Heart right ventricle (tissue), 16 donors: ENCODE measurements at regions not wholly inside any gene's neighbourhood (a gene's known extent, or its start where the extent isn't known, plus 50 kb on each side); places are given as distances from the start of the nearest gene placed in this dataset.
"Not testable (repeated sequence)": the region's sequence is repeated elsewhere in the genome, so short reads cannot be mapped to it uniquely, and the experiment has no call there.

Experiments
- ATAC-seq, 8 donors: fragments of 200-7000 bp; cut with Tn5 transposase; one replicate each; pipeline ENCODE4 v1.9.1; 2020; ENCODE audit warnings: mild to moderate bottlenecking in 8 of 8, moderate library complexity in 8 of 8, moderate number of reproducible peaks in 1 of 8
- DNase-seq, 2 donors: peaks; one replicate each; pipeline ENCODE4 v3.0.0-alpha.2; 2020
- H3K27ac ChIP-seq, 10 donors: fragments of 200-600 bp; sonication (generic) in 2 of 10; one replicate each; pipeline versions ENCODE4 v1.5.0 to v1.8.0; 2020 to 2022; ENCODE audit warnings: mild to moderate bottlenecking in 3 of 10
- H3K27me3 ChIP-seq, 7 donors: fragments of 200-600 bp; one replicate each; pipeline ENCODE4 v1.8.0; 2021 to 2022; ENCODE audit warnings: mild to moderate bottlenecking in 2 of 7
- H3K36me3 ChIP-seq, 9 donors: fragments of 200-600 bp; sonication (generic) in 1 of 9; one replicate each; pipeline versions ENCODE4 v1.5.0 to v1.8.0; 2020 to 2022; ENCODE audit warnings: mild to moderate bottlenecking in 2 of 9
- H3K4me1 ChIP-seq, 9 donors: fragments of 200-600 bp; sonication (generic) in 1 of 9; one replicate each; pipeline versions ENCODE4 v1.5.0 to v1.8.0; 2020 to 2022; ENCODE audit warnings: mild to moderate bottlenecking in 4 of 9
- H3K4me3 ChIP-seq, 10 donors: fragments of 200-600 bp; sonication (generic) in 2 of 10; one replicate each; pipeline versions ENCODE4 v1.5.0 to v1.8.0; 2020 to 2022; ENCODE audit warnings: mild to moderate bottlenecking in 7 of 10, moderate library complexity in 2 of 10
- H3K9me3 ChIP-seq, 11 donors: fragments of 200-600 bp in 10 of 11; sonication (generic) in 2 of 11; one replicate each; pipeline versions ENCODE4 v1.5.0 to v1.8.0; 2013 to 2022; ENCODE audit warnings: mild to moderate bottlenecking in 2 of 11, control low read depth in 1 of 11, moderate library complexity in 1 of 11
- CTCF ChIP-seq, 9 donors: fragments of 200-600 bp; sonication (generic) in 2 of 9; IDR thresholded peaks; one replicate each; pipeline versions ENCODE4 v1.5.0 to v1.8.0; 2021 to 2022; ENCODE audit warnings: antibody characterized with exemption in 9 of 9, mild to moderate bottlenecking in 5 of 9, moderate library complexity in 1 of 9
- WGBS, 2 donors: extraction: QIAGEN DNeasy Blood & Tissue Kit; methylation state at CpG; one replicate each; pipeline ENCODE4 v1.1.7; 2013; ENCODE audit warnings: inconsistent platforms in 1 of 2; 5-methylcytosine and 5-hydroxymethylcytosine counted together
- intact Hi-C, 10 donors: fragments of 100-400 bp; cut with DNase I; formaldehyde crosslinking; loops; one replicate each; pipeline versions ENCODE4 v1.11.1 to v1.14.2; 2022
- donor health status: Arrhythmogenic right ventricular cardiomyopathy.
- donor health status: ischemic (EF 13 %, LVEDD 7.1; RV severe dilation, severe dysfunction).
- donor health status: healthy with polysubstance abuse.
- donor health status: DM: no; HTN: yes; CAD: no.
- donor health status: DM: no; HTN: no; CAD: no.
- donor health status: ischemic (EF 25% LVEDD 6.9; RV normal size, moderate dysfunction).
- donor health status: ischemic (EF 25% LVEDD 5.7; RV mildly dilated, moderate dysfunction).
- donor health status: healthy.
- donor health status: DM: yes; HTN: yes; CAD: no.
- donor health status: Ischemic cardiomyopathy.
- donor health status: ischemic (EF 35%, LVEDD 5.7; RV mildly dilated, moderate dysfunction).
- donor health status: nonischemic (EF 11% LVEDD 7.7; RV severe dilation, severe dysfunction).
- donor health status: DM: yes; HTN: yes; CAD: no.
- donor health status: PGD.
- donor health status: ischemic (EF 29% LVEDD 5.4; RV normal size, mild dysfunction).
- donor health status: nonischemic (EF 23%, LVEDD 6.1; RV moderate dilation, normal function).

DNA sequence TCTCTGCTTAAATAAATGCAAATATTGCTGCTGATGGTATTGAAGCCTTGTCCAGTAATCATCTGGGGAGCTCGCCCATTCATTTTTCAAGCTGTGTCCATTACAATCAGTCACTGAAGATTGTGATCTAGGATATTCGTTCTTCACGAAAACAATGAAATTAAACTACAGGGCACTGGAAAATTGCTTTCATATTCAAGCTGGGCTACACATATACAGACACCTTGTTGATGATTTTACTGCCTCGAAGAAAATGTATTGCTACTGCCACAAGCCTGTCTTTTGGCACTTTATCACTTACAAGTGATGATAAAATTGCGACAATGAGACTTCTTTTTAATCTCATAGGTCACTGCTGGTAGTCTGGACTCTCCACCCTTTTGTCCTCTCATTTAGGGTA, 100.0 kb upstream of the MINDY3 start:
- 37 to 44% methylated on average over 5 of the region's 5 CpGs for WGBS, 2 donors
- no peak for TF ChIP-seq CTCF (IDR thresholded peaks at IDR 0.05)
- DNase-seq (no peak), ATAC-seq (no peak)
- H3K36me3 ChIP-seq: no peaks in the 10 kb centered on the region
- no peak overlapping the region for H3K27ac ChIP-seq
- peaks cover 0 to 15% (median 0%) of the 10 kb centered on the region in 7 donors for H3K27me3 ChIP-seq
- peaks cover 0 to 10% (median 0%) of the 10 kb centered on the region in 11 donors for H3K9me3 ChIP-seq
- no peaks in the 10 kb centered on the region for H3K4me1 ChIP-seq
- no peak overlapping the region for H3K4me3 ChIP-seq
- intact Hi-C loops: no loop called here

DNA sequence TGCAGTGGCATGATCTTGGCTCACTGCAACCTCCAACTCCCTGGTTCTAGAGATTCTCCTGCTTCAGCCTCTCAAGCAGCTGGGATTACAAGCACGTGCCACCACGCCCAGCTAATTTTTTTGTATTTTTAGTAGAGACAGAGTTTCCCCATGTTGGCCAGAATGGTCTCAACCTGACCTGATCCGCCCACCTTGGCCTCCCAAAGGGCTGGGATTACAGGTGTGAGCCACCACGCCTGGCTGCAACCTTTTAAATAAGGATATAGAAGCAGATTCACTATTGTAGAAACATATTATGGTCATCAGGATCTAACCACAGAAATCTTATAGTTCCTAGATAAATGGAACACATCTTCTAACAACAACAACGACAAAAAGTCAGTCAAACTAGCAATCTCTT, 112.4 kb upstream of the MINDY3 start:
- 82% methylated on average over 5 of the region's 5 CpGs for WGBS, 2 donors
- not testable (repeated sequence) for DNase-seq, H3K36me3 ChIP-seq

GRCh38 chr10:15985690-15986089, 125.4 kb upstream of the MINDY3 start:
- no peaks in the 10 kb centered on the region for H3K27me3 ChIP-seq
- no peak for DNase-seq
- no peak for TF ChIP-seq CTCF (IDR thresholded peaks at IDR 0.05)
- H3K4me1 ChIP-seq: no peaks in the 10 kb centered on the region
- 70 to 80% methylated on average over 4 of the region's 4 CpGs for WGBS, 2 donors
- H3K4me3 ChIP-seq: no peak overlapping the region
- no peak for ATAC-seq
- H3K9me3 ChIP-seq: peaks cover 0 to 5% (median 0%) of the 10 kb centered on the region in 11 donors
- no peak overlapping the region for H3K27ac ChIP-seq
- H3K36me3 ChIP-seq: no peaks in the 10 kb centered on the region
- intact Hi-C loops: no loop called here

More for the DNA sequence above, 112.4 kb upstream of the MINDY3 start:
- H3K4me1 ChIP-seq, H3K4me3 ChIP-seq, intact Hi-C loops, H3K9me3 ChIP-seq, H3K27me3 ChIP-seq, ATAC-seq, H3K27ac ChIP-seq: not testable (repeated sequence)

DNA sequence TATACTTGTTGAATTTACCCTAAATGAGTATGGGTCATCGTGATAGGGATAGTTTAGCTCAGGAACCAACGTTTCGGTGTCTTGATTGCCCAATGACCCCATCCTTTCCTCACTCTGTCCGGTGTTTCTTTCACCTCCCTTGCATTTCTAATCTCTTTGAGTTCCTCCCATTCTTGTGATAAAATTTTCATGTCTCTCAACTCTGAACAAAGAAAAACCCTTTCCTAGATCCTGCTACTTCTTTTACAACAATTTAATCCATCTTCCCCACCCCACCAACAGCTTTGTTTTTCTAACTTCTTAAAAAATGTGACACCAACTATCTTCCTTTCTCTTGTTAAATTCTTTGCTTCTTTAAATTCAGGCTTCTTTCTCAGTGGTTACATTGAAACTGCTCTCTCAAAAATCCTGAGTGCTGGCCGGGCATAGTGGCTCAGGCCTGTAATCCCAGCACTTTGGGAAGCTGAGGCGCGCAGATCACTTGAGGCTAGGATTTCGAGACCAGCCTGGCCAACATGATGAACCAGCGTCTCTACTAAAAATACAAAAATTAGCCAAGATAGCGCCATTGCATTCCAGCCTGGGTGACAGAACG, 130.3 kb upstream of the MINDY3 start:
- Histone ChIP-seq H3K4me3 (no peak overlapping the region), H3K4me1 (no peaks in the 10 kb centered on the region), H3K27me3 (no peaks in the 10 kb centered on the region), H3K27ac (no peak overlapping the region), H3K9me3 (peaks cover 0 to 10% (median 0%) of the 10 kb centered on the region in 11 donors), H3K36me3 (no peaks in the 10 kb centered on the region)
- WGBS, 2 donors: 61 to 64% methylated on average over 11 of the region's 11 CpGs
- TF ChIP-seq CTCF (IDR thresholded peaks at IDR 0.05): no peak
- ATAC-seq (no peak), DNase-seq (no peak)
- intact Hi-C loops: no loop called here

- TF ChIP-seq CTCF (IDR thresholded peaks at IDR 0.05): no peak
- WGBS, 2 donors: 74 to 80% methylated on average over 4 of the region's 4 CpGs
- no peak for ATAC-seq
- peaks cover 0 to 38% (median 8%) of the 10 kb centered on the region in 11 donors for H3K9me3 ChIP-seq
- H3K36me3 ChIP-seq: no peaks in the 10 kb centered on the region
- intact Hi-C loops: no loop called here
- no peak for DNase-seq
- no peaks in the 10 kb centered on the region for H3K27me3 ChIP-seq
- no peak overlapping the region for H3K27ac ChIP-seq
- H3K4me3 ChIP-seq: no peak overlapping the region
- H3K4me1 ChIP-seq: no peaks in the 10 kb centered on the region
Measured at GRCh38 chr10:15997313-15997712, 137.0 kb upstream of the MINDY3 start.
